ENCODE measurements at regions not wholly inside any gene's neighbourhood (a gene's known extent, or its start where the extent isn't known, plus 50 kb on each side); places are given as distances from the start of the nearest gene placed in this dataset.

GRCh38 chr4:148881860-148882643, 439.8 kb upstream of the NR3C2 start:
- H3K27ac ChIP-seq (ENCODE audit: insufficient read depth, low read length), result no peak overlapping the region
- no peaks in the 10 kb centered on the region for H3K27me3 ChIP-seq (ENCODE audit: control insufficient read depth, insufficient read depth, low read length)
- H3K4me1 ChIP-seq (ENCODE audit: control insufficient read depth, extremely low read depth, insufficient read depth, low read length), result no peaks in the 10 kb centered on the region
- no peaks in the 10 kb centered on the region for H4K20me1 ChIP-seq (ENCODE audit: control insufficient read depth, extremely low read depth, insufficient read depth, low read length)
- no peak overlapping the region for H3K9ac ChIP-seq (ENCODE audit: insufficient read depth, low read length)
- H3K36me3 ChIP-seq (ENCODE audit: control insufficient read depth, insufficient read depth, low read length), result no peaks in the 10 kb centered on the region
- TF ChIP-seq CTCF (conservative IDR thresholded peaks at IDR 0.05 in 1 of 2, IDR thresholded peaks at IDR 0.05 in 1 of 2; ENCODE audit: low read depth in 1 of 2, low read length in 2 of 2) (no peak), EZH2 (IDR thresholded peaks at IDR 0.05; ENCODE audit: low read length, missing control alignments) (no peak)
- H3K4me3 ChIP-seq (replicated peaks in 1 of 4; ENCODE audit: control extremely low read depth in 1 of 4, insufficient read depth in 1 of 4, low read depth in 3 of 4, low read length in 4 of 4), result no peak overlapping the region
- no peak overlapping the region for H3K4me2 ChIP-seq (ENCODE audit: extremely low read depth, insufficient read depth, low read length)
- H2AFZ ChIP-seq (ENCODE audit: low read length), result no peak overlapping the region
- no peaks in the 10 kb centered on the region for H3K9me3 ChIP-seq (ENCODE audit: control insufficient read depth, insufficient read depth, low read depth, low read length)
- no peak for DNase-seq (ENCODE audit: low read depth in 2 of 2)
- no peaks in the 10 kb centered on the region for H3K79me2 ChIP-seq (ENCODE audit: control insufficient read depth, insufficient read depth, low read length)

GRCh38 chr4:148874331-148874730, 432.1 kb upstream of the NR3C2 start:
- Histone ChIP-seq H3K27ac (ENCODE audit: insufficient read depth, low read length) (no peak overlapping the region), H3K9ac (ENCODE audit: insufficient read depth, low read length) (no peak overlapping the region), H3K27me3 (ENCODE audit: control insufficient read depth, insufficient read depth, low read length) (no peaks in the 10 kb centered on the region), H4K20me1 (ENCODE audit: control insufficient read depth, extremely low read depth, insufficient read depth, low read length) (no peaks in the 10 kb centered on the region), H3K36me3 (ENCODE audit: control insufficient read depth, insufficient read depth, low read length) (no peaks in the 10 kb centered on the region), H3K9me3 (ENCODE audit: control insufficient read depth, insufficient read depth, low read depth, low read length) (no peaks in the 10 kb centered on the region), H2AFZ (ENCODE audit: low read length) (no peak overlapping the region), H3K4me3 (replicated peaks in 1 of 4; ENCODE audit: control extremely low read depth in 1 of 4, insufficient read depth in 1 of 4, low read depth in 3 of 4, low read length in 4 of 4) (no peak overlapping the region), H3K79me2 (ENCODE audit: control insufficient read depth, insufficient read depth, low read length) (no peaks in the 10 kb centered on the region), H3K4me1 (ENCODE audit: control insufficient read depth, extremely low read depth, insufficient read depth, low read length) (no peaks in the 10 kb centered on the region), H3K4me2 (ENCODE audit: extremely low read depth, insufficient read depth, low read length) (no peak overlapping the region)
- TF ChIP-seq CTCF (conservative IDR thresholded peaks at IDR 0.05 in 1 of 2, IDR thresholded peaks at IDR 0.05 in 1 of 2; ENCODE audit: low read depth in 1 of 2, low read length in 2 of 2), result no peak
- TF ChIP-seq EZH2 (IDR thresholded peaks at IDR 0.05; ENCODE audit: low read length, missing control alignments), result no peak
- no peak for DNase-seq (ENCODE audit: low read depth in 2 of 2)

- Histone ChIP-seq H3K9ac (ENCODE audit: insufficient read depth, low read length) (no peak overlapping the region), H3K27ac (ENCODE audit: insufficient read depth, low read length) (no peak overlapping the region), H3K9me3 (ENCODE audit: control insufficient read depth, insufficient read depth, low read depth, low read length) (no peaks in the 10 kb centered on the region), H4K20me1 (ENCODE audit: control insufficient read depth, extremely low read depth, insufficient read depth, low read length) (no peaks in the 10 kb centered on the region), H3K4me2 (ENCODE audit: extremely low read depth, insufficient read depth, low read length) (no peak overlapping the region), H3K4me3 (replicated peaks in 1 of 4; ENCODE audit: control extremely low read depth in 1 of 4, insufficient read depth in 1 of 4, low read depth in 3 of 4, low read length in 4 of 4) (no peak overlapping the region), H3K4me1 (ENCODE audit: control insufficient read depth, extremely low read depth, insufficient read depth, low read length) (no peaks in the 10 kb centered on the region), H3K79me2 (ENCODE audit: control insufficient read depth, insufficient read depth, low read length) (no peaks in the 10 kb centered on the region), H3K36me3 (ENCODE audit: control insufficient read depth, insufficient read depth, low read length) (no peaks in the 10 kb centered on the region), H2AFZ (ENCODE audit: low read length) (no peak overlapping the region), H3K27me3 (ENCODE audit: control insufficient read depth, insufficient read depth, low read length) (no peaks in the 10 kb centered on the region)
- peak in 1 of 2 donors; percentile 18 for DNase-seq (ENCODE audit: low read depth in 2 of 2)
- TF ChIP-seq EZH2 (IDR thresholded peaks at IDR 0.05; ENCODE audit: low read length, missing control alignments) (no peak), CTCF (conservative IDR thresholded peaks at IDR 0.05 in 1 of 2, IDR thresholded peaks at IDR 0.05 in 1 of 2; ENCODE audit: low read depth in 1 of 2, low read length in 2 of 2) (no peak)
Measured at GRCh38 chr4:148868191-148868590, 426.0 kb upstream of the NR3C2 start.
